IPS DF 19.7 (cell line): ENCODE measurements at regions not wholly inside any gene's neighbourhood (a gene's known extent, or its start where the extent isn't known, plus 50 kb on each side); places are given as distances from the start of the nearest gene placed in this dataset.
"Not testable (repeated sequence)": the region's sequence is repeated elsewhere in the genome, so short reads cannot be mapped to it uniquely, and the experiment has no call there.

Source experiments
- DNase-seq: peaks from one replicate; pipeline ENCODE4 v3.0.0-alpha.2; 2013; ENCODE audit warnings: low read depth, low spot score

DNA sequence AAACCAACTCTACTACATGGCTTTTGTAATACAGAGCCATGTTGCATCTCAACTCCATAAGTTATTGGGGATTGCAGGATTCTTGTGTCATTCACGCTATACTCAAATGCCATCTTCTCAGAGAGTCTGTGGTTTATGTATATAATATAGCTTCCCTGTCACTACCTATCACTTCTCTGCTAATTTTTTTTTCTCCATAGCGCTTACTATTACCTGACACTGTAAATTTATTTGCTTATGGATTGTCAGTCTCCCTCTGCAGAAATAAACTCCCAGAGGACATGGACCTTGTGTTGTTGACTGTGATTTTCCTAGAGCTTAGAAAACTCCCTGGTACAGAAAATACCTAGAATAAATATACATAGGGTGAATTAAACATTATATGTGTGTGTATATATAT lies 990.5 kb downstream of the TBL1XR1 start:
- no peak for DNase-seq

DNA sequence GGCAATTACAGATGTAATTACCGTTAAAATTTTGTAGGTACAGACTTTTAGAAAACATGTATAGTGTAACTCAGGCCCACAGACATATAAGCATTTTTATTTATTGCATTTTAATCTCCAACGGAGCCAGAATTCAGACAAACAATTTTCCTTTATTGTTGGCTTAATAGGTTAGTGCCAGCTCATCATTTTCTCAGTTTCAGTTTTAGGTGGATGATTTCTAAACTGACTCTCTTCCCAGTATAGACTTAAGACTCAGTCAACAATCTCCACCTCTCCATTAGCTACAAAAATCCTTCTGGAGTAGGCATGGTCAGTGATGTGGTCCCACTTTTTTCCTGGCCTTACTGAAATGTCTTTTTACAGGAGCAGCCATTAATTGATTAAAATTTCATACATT lies 994.6 kb downstream of the TBL1XR1 start:
- DNase-seq = no peak

DNA sequence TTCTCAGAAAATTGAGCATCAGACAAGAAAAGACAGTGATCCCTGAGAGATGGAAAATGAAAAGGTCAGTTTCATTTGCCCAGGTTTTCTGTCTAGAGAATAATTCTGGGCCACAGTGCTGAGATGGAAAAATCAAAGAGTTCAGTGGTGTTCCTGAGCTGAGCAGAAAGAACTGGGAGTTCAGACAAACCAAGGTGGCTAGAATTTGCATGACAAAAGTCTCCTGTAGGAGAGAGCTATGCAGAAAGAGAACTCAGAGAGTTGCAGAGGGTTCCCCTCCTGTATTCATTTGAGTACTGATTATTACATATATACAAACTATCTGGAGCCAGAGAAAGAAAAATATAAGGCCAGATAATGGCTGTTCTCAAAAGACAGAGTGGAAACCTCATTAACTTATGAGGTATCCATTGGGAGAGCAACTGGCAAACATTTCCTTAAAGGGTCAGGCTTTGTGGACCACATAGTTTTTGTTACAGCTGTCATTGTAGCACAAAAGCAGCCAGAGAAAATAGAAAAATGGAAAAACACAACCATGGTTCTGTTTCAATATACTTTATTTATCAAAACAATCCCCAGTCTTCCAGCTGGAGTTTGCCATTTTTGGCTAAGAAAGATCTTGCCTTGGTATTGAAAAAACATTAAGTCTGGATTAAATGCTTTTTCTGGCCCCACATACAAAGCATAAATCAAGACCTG lies 1004.1 kb downstream of the TBL1XR1 start:
- peak; percentile 38 for DNase-seq

DNA sequence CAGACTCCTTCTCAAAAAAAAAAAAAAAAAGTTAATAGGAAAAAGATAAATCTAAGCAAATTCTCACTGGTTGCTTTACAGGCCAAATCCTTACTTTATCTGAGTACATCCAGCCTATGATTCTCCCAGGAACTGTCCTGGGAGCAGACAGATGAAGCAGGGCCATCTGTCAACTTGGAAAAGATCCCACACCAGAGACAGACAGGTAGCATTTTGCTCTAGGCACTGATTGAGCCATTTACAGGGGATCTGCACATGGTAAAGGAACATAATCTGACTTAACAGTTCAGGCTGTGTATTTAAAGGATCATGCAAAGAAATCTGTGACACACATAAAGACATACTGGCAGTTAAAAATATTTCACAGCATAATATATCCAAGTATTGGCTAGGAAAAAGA lies 1006.5 kb downstream of the TBL1XR1 start:
- no peak for DNase-seq

DNA sequence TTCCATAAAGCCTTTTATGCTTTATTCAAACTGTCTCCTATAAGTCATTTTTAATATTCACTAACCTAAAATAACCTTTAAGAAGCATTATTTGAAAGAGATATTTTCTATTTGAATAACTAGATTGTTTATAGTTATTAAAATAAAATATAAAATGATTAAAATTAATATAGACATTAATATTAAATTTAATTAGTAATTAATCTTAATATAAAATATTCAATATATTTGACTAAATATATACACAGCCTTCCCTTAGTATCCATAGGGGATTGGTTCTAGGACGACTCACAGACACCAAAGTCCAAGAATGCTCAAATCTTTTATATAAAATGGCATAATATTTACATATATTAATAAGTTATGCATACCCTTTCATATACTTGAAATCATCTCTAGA lies 1014.1 kb downstream of the TBL1XR1 start:
- DNase-seq = no peak

DNA sequence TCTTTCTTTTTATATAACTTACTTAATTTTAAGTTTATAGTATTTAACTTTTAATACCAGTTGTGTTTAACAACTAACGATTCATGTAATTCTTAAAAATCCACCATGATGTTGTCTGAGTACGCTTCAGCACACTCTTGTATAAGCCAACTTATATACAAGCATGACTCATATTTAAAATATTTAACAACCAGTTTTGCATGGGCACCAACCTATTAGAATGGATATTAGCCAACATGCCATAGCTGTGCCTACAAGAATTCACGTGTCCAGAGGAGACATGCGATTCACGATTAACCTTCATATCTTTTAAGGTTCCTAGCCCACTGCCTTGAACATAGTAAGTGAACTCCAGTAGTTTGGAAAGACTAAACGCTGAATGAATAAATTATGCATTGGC lies 1023.2 kb downstream of the TBL1XR1 start:
- DNase-seq = no peak

DNA sequence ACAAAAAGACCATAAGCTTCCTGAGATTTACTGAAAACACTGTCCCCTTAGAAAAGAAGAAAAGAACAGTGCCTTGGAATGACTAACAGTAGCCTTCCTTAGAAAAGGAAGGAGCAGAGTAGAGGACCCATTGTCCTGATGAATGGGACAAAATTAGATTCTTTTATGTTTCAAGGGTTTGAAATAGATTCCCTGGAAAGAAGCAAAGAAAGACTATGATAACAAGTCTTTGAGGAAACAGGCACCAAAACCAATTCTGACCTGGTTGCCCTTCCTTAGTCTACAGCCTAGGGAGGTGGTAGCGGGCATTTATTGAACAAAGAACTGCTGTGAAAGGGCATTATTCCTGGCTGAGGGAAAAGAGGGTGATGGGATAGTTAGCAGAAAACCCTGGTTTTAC lies 1024.8 kb downstream of the TBL1XR1 start:
- DNase-seq = no peak

DNA sequence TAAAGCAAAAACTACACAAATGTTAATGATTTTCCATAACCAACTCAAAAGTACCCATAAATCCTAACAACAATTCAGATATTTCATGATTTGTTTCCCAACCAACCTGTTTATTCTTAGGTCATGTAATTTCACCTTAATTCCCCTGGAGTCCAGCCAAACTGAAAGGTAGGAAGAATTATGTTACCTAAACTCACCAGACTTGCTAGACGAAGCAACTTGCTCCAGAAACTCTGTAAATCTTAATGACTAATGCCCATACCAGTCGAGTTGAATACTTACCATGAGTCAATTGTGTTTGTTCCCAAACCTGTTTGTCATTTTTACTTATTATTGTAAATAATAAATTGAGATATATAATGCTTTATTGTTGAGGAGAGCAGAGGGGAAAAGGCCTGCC lies 1030.0 kb downstream of the TBL1XR1 start:
- DNase-seq = no peak

GRCh38 chr3:176160997-176161396 lies 1036.3 kb downstream of the TBL1XR1 start:
- no peak for DNase-seq

DNA sequence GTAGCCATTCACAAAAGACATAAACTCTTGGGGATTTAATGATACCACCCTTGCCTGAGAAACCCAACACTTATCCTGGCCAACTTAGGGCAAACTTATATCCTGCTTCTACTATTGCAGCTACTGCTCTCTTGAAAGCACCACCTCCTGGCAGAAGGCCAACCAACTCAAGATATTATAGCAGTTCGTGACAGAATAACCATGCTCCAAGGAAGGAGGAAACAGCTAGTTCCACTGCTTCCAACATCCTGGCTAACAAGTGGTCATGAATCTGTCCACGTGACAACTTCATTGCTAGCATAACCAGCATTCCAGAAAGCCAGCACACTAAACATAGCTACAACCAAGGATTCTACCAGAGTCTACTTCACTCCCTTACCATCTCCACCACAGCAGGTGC lies 1037.5 kb downstream of the TBL1XR1 start:
- no peak for DNase-seq

GRCh38 chr3:176155012-176155411 lies 1042.3 kb downstream of the TBL1XR1 start:
- DNase-seq = no peak

DNA sequence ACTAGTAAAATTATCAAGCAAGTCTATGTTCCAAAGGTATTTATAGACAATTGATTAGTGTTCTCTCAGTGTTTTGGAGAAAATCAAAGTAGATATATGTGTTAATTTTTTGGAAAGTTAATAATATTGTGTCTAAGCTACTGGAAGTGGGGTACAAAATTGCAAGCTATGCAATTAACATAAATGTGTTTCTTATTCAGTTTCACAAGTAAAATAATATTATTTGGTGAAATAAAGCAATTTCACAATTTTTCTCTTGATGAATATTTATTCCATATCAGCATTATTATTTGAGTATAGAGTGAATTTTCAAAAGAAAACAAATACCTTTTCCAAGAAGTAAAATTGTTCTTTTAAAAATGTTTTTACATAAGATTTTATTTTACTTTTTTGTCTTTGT lies 1047.7 kb downstream of the TBL1XR1 start:
- no peak for DNase-seq

DNA sequence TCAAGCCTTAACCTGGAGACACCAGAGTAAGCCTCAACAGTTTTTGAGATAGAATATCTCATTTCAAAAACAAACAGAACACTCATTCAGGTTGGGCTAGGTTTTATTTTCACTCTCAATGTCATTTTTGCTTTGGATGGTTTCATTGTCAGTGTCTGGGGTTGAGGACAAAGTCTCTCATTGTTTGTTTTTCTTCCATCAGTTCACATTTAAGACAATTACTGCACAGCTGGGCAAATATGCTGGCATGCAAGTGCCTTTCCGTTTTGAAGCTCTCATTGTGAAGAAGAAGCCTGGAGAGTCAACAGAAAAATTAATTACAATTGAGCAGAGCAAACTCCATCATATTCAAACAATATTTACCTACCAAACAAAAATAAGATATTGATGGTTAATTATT lies 1050.0 kb downstream of the TBL1XR1 start:
- DNase-seq = no peak

DNA sequence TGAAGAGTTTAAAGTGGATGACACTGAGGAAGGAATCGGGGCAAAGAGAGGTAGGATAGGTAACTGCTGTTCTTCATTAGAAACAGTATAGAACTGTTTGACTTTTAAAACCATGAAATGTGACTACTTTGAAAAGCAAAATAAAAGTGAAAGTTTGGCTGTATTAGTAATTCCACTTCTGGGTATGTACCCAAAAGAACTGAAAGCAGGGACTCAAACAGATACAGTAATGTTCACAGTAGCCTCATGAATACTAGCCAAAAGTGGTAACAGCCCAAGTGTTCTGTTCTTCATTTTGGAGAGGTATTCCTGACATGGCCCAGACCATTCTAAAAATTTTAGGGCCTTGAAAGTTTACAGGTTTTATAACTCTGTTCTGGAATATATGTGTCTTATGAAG lies 1055.4 kb downstream of the TBL1XR1 start:
- DNase-seq = no peak

DNA sequence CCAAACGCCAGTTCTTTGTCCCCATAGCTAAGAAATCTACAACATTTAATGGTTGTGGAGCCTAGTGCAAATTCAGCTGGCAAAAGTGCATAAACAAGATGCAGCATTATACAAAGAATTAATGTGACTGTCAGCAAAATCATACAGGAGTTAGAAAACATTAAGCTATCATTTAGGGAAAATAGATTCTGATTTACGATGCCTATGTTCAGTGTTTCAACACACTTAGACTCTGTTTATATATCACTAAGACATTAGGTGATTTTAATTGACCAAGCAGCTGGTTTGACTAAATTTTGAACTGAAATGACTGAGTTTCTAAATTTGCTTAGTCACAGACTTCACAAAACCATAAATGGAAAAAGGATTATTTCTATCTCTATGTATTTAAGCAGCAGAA lies 1076.8 kb downstream of the TBL1XR1 start:
- DNase-seq = no peak

GRCh38 chr3:176119826-176120225 lies 1077.5 kb downstream of the TBL1XR1 start:
- DNase-seq = no peak

GRCh38 chr3:176106380-176106779 lies 1090.9 kb downstream of the TBL1XR1 start:
- DNase-seq = no peak

- DNase-seq = peak; percentile 1
Observed at GRCh38 chr3:176097027-176097426, 1100.3 kb downstream of the TBL1XR1 start.

DNA sequence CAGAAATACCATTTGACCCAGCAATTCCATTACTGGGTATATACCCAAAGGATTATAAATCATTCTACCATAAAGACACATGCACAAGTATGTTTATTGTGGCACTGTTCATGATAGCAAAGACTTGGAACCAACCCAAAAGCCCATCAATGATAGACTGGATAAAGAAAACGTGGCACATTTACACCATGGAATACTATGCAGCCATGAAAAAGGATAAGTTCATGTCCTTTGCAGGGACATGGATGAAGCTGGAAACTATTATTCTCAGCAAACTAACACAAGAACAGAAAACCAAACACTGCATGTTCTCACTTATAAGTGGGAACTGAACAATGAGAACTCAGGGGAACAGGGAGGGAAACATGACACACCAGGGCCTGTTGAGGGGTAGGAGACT lies 1103.4 kb downstream of the TBL1XR1 start:
- not testable (repeated sequence) for DNase-seq

DNA sequence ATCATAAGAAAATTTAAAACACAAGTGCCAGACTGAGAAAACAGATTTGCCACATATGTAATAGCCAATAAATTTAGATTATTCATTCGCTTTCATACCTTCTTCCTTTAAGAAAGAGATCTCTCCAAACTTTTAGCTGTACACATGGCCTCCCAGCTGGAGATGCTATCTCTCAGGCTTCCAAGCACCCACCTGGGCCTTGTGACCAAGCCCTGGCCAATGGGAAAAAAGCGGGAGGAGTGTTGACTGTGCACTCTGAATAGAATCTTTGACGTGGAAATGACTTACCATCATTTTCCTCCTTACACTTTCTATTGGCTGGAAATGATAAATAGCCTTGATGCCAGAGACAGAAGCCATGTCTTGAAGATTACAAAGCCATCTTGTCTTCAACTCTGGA lies 1106.6 kb downstream of the TBL1XR1 start:
- DNase-seq = no peak

DNA sequence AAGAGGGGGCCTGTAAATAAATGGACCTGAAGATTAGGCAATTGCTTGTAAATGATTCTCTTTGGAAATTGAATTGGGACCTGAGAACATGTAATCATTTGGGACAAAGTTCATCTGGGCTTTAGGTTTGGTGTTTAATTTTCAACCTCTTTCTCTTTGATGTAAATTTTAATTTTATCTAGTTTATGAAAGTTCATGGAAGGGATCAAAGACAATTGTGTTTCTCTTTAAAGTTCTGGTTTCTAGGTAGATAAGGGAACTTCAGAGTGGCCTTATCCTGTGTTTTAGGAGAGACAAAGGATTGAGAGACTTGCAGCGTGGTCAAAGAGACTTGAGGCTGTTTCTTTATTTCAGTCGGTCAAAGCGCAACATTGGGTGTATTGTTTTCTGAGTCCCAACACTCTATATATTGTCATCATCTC lies 1108.3 kb downstream of the TBL1XR1 start:
- no peak for DNase-seq

GRCh38 chr3:176087066-176087697 lies 1110.1 kb downstream of the TBL1XR1 start:
- no peak for DNase-seq

DNA sequence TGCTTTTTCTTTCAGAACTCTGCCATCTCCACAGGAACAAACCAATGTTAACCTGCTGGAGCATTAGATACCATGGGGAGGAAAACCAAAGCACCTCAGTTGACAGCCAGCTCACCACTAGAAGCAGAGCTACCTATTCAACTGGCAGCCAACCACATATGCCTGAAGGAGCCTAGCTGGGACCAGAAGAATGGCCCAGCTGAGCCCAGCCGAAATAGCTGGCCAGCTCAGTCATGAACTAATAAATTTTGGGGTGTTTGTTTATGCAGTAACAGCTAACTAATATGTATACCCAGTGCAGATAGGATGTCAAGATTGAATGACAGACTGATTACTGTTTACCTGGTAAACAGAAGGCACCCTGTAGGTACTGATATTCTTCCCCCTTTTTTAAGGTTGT lies 1117.5 kb downstream of the TBL1XR1 start:
- DNase-seq = no peak

DNA sequence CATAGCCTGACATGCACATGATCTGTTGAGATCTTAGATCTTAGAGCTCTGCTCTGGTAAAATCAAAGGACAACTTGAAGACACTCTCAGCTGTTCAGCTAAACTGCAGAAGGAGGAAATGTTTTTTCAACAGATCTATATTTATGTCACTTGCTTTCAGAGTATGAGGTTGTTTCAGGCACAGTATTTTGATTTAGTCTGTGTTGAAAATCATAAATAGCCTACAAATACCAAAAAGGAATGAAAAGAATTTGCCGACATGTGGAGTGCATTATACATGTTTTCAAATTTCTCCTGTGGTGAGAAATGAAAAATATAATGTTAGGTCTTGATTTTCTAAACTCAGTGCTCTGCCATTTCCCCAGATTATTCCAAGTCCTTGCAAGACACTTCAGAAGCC lies 1118.4 kb downstream of the TBL1XR1 start:
- DNase-seq = no peak
